ENCODE measurements at regions not wholly inside any gene's neighbourhood (a gene's known extent, or its start where the extent isn't known, plus 50 kb on each side); places are given as distances from the start of the nearest gene placed in this dataset.

DNA sequence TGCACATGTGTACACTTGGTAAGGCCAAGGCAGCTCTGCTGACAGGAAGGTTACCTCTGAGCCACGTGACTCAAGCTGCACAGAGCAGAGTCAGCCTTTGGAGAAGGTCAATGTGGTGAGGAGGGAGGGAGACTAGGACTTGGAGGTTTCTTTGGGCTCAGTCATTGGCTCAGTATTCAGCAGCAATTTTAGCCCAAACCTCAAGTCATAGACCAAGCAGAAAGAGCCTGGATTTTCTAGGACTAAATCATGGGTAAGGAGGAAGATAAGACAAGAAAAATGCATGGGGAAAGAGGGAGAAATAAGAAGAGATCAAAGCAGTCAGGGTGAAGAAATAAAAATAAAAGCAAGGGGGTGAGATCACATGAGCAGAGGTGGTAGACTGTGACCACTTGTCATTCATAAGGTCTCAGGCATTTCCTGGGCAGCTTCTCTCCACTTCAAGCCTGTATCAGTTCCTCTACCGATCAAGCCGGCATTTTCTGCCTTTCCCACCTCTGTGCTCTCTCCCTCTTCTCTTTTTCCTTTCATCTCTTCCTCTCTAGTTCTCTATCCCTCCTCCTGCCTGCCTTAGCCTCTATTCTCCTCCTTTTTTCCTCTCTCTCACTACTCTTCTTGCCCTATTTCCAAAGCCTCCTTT, 51.7 kb upstream of the DUSP10 start (continued):
- TF ChIP-seq, protein P1, sequence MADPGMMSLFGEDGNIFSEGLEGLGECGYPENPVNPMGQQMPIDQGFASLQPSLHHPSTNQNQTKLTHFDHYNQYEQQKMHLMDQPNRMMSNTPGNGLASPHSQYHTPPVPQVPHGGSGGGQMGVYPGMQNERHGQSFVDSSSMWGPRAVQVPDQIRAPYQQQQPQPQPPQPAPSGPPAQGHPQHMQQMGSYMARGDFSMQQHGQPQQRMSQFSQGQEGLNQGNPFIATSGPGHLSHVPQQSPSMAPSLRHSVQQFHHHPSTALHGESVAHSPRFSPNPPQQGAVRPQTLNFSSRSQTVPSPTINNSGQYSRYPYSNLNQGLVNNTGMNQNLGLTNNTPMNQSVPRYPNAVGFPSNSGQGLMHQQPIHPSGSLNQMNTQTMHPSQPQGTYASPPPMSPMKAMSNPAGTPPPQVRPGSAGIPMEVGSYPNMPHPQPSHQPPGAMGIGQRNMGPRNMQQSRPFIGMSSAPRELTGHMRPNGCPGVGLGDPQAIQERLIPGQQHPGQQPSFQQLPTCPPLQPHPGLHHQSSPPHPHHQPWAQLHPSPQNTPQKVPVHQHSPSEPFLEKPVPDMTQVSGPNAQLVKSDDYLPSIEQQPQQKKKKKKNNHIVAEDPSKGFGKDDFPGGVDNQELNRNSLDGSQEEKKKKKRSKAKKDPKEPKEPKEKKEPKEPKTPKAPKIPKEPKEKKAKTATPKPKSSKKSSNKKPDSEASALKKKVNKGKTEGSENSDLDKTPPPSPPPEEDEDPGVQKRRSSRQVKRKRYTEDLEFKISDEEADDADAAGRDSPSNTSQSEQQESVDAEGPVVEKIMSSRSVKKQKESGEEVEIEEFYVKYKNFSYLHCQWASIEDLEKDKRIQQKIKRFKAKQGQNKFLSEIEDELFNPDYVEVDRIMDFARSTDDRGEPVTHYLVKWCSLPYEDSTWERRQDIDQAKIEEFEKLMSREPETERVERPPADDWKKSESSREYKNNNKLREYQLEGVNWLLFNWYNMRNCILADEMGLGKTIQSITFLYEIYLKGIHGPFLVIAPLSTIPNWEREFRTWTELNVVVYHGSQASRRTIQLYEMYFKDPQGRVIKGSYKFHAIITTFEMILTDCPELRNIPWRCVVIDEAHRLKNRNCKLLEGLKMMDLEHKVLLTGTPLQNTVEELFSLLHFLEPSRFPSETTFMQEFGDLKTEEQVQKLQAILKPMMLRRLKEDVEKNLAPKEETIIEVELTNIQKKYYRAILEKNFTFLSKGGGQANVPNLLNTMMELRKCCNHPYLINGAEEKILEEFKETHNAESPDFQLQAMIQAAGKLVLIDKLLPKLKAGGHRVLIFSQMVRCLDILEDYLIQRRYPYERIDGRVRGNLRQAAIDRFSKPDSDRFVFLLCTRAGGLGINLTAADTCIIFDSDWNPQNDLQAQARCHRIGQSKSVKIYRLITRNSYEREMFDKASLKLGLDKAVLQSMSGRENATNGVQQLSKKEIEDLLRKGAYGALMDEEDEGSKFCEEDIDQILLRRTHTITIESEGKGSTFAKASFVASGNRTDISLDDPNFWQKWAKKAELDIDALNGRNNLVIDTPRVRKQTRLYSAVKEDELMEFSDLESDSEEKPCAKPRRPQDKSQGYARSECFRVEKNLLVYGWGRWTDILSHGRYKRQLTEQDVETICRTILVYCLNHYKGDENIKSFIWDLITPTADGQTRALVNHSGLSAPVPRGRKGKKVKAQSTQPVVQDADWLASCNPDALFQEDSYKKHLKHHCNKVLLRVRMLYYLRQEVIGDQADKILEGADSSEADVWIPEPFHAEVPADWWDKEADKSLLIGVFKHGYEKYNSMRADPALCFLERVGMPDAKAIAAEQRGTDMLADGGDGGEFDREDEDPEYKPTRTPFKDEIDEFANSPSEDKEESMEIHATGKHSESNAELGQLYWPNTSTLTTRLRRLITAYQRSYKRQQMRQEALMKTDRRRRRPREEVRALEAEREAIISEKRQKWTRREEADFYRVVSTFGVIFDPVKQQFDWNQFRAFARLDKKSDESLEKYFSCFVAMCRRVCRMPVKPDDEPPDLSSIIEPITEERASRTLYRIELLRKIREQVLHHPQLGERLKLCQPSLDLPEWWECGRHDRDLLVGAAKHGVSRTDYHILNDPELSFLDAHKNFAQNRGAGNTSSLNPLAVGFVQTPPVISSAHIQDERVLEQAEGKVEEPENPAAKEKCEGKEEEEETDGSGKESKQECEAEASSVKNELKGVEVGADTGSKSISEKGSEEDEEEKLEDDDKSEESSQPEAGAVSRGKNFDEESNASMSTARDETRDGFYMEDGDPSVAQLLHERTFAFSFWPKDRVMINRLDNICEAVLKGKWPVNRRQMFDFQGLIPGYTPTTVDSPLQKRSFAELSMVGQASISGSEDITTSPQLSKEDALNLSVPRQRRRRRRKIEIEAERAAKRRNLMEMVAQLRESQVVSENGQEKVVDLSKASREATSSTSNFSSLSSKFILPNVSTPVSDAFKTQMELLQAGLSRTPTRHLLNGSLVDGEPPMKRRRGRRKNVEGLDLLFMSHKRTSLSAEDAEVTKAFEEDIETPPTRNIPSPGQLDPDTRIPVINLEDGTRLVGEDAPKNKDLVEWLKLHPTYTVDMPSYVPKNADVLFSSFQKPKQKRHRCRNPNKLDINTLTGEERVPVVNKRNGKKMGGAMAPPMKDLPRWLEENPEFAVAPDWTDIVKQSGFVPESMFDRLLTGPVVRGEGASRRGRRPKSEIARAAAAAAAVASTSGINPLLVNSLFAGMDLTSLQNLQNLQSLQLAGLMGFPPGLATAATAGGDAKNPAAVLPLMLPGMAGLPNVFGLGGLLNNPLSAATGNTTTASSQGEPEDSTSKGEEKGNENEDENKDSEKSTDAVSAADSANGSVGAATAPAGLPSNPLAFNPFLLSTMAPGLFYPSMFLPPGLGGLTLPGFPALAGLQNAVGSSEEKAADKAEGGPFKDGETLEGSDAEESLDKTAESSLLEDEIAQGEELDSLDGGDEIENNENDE (IDR thresholded peaks at IDR 0.05; ENCODE audit: insufficient replicate concordance, low read length) = no peak
- TF ChIP-seq CHD2 (IDR thresholded peaks at IDR 0.05; ENCODE audit: low read length) (no peak), EP300 (IDR thresholded peaks at IDR 0.05; ENCODE audit: borderline replicate concordance in 1 of 2, low read depth in 2 of 2, low read length in 2 of 2) (no peak)

All from H1 (cell line).